Right renal pelvis (tissue), 4 donors: ENCODE measurements at regions not wholly inside any gene's neighbourhood (a gene's known extent, or its start where the extent isn't known, plus 50 kb on each side); places are given as distances from the start of the nearest gene placed in this dataset.
"Not testable (repeated sequence)": the region's sequence is repeated elsewhere in the genome, so short reads cannot be mapped to it uniquely, and the experiment has no call there.

ENCODE experiments used
- DNase-seq, 4 donors: peaks; one replicate each; pipeline ENCODE4 v3.0.0-alpha.2; 2013; ENCODE audit warnings: low read depth in 4 of 4, low spot score in 3 of 4, missing footprints in 1 of 4

GRCh38 chr5:116897291-116897690 lies 322.7 kb upstream of the SEMA6A start:
- no peak for DNase-seq

GRCh38 chr5:116896001-116896400 lies 321.4 kb upstream of the SEMA6A start:
- DNase-seq: no peak

GRCh38 chr5:116892993-116893392 lies 318.4 kb upstream of the SEMA6A start:
- DNase-seq: no peak

GRCh38 chr5:116887104-116887503 lies 312.5 kb upstream of the SEMA6A start:
- no peak for DNase-seq

- DNase-seq: no peak
Measured at GRCh38 chr5:116885825-116886224, 311.2 kb upstream of the SEMA6A start.

- DNase-seq: no peak
Measured at GRCh38 chr5:116883875-116884274, 309.3 kb upstream of the SEMA6A start.

GRCh38 chr5:116881921-116882531 lies 307.4 kb upstream of the SEMA6A start:
- DNase-seq: no peak

- DNase-seq: no peak
Measured at GRCh38 chr5:116880601-116881000, 306.0 kb upstream of the SEMA6A start.

GRCh38 chr5:116880150-116880549 lies 305.5 kb upstream of the SEMA6A start:
- no peak for DNase-seq

- no peak for DNase-seq
Measured at GRCh38 chr5:116876240-116876840, 301.7 kb upstream of the SEMA6A start.

- DNase-seq: no peak
Measured at GRCh38 chr5:116872986-116873385, 298.4 kb upstream of the SEMA6A start.

- DNase-seq: no peak
Measured at GRCh38 chr5:116872486-116872885, 297.9 kb upstream of the SEMA6A start.

- DNase-seq: not testable (repeated sequence)
Measured at GRCh38 chr5:116867825-116868224, 293.2 kb upstream of the SEMA6A start.

GRCh38 chr5:116865651-116866050 lies 291.0 kb upstream of the SEMA6A start:
- no peak for DNase-seq

GRCh38 chr5:116864838-116865190 lies 290.2 kb upstream of the SEMA6A start:
- no peak for DNase-seq

GRCh38 chr5:116864157-116864837 lies 289.7 kb upstream of the SEMA6A start:
- no peak for DNase-seq

GRCh38 chr5:116862632-116863455 lies 288.2 kb upstream of the SEMA6A start:
- no peak for DNase-seq

GRCh38 chr5:116861666-116862065 lies 287.0 kb upstream of the SEMA6A start:
- no peak for DNase-seq

GRCh38 chr5:116861097-116861496 lies 286.5 kb upstream of the SEMA6A start:
- no peak for DNase-seq

GRCh38 chr5:116859666-116860320 lies 285.2 kb upstream of the SEMA6A start:
- no peak for DNase-seq
